ENCODE measurements at regions not wholly inside any gene's neighbourhood (a gene's known extent, or its start where the extent isn't known, plus 50 kb on each side); places are given as distances from the start of the nearest gene placed in this dataset.
A peak's percentile ranks its signal among the peaks of the same experiment; 100 is the strongest.
"Not testable (repeated sequence)": the region's sequence is repeated elsewhere in the genome, so short reads cannot be mapped to it uniquely, and the experiment has no call there.

DNA sequence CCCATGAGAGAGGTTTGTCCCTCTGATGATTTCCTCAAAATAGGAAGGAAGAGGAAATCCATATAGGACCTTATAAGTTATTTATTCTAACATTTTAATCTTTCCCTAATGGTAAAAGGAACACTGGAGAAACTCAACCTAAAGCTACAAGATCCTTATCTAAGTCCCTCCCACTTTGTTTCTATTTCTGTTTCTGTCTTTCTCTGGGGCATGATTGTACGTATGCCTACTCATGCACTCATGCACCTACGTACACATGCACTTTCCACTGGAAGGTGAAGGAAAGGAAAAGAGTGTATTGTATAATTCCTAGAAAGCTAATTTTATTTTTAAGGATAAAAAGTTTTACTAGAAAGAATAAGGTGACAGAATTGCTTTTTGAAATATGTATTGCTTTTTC is 125.0 kb downstream of the RAB38 start (continued):
- TF ChIP-seq, protein P1, sequence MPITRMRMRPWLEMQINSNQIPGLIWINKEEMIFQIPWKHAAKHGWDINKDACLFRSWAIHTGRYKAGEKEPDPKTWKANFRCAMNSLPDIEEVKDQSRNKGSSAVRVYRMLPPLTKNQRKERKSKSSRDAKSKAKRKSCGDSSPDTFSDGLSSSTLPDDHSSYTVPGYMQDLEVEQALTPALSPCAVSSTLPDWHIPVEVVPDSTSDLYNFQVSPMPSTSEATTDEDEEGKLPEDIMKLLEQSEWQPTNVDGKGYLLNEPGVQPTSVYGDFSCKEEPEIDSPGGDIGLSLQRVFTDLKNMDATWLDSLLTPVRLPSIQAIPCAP (CRISPR knock-in tag; IDR thresholded peaks at IDR 0.05), result no peak
- no peak for TF ChIP-seq ZNF138 (CRISPR knock-in tag; conservative IDR thresholded peaks at IDR 0.05)
- TF ChIP-seq MYBL2 (CRISPR knock-in tag; IDR thresholded peaks at IDR 0.05), result no peak
- no peak for TF ChIP-seq ZNF671 (CRISPR knock-in tag; IDR thresholded peaks at IDR 0.05)
- TF ChIP-seq FOXK1 (CRISPR knock-in tag; IDR thresholded peaks at IDR 0.05), result no peak

DNA sequence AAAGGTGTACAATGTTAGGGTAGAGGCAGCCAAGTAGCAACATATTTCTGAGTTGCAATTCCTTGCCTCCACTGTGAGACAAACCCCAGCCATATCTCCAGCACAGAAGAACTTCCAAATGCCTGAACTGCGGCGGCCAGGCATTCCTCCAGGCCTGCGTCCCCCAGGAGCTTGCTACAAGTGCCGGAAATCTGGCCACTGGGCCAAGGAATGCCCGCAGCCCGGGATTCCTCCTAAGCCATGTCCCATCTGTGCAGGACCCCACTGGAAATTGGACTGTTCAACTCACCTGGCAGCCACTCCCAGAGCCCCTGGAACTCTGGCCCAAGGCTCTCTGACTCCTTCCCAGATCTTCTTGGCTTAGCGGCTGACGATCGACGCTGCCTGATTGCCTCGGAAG is 130.0 kb downstream of the RAB38 start:
- DNase-seq (ENCODE audit: low spot score); H3K27ac Mint-ChIP-seq; H3K4me3 Mint-ChIP-seq; CTCF ChIA-PET; POLR2A ChIA-PET; H3K27me3 Mint-ChIP-seq (ENCODE audit: low read depth); ATAC-seq: not testable (repeated sequence)
- peaks cover 42% of the 10 kb centered on the region for H3K4me1 Mint-ChIP-seq
- peaks cover 10% of the 10 kb centered on the region for H3K9me3 Mint-ChIP-seq
- H3K36me3 Mint-ChIP-seq, result peaks cover 13% of the 10 kb centered on the region

DNA sequence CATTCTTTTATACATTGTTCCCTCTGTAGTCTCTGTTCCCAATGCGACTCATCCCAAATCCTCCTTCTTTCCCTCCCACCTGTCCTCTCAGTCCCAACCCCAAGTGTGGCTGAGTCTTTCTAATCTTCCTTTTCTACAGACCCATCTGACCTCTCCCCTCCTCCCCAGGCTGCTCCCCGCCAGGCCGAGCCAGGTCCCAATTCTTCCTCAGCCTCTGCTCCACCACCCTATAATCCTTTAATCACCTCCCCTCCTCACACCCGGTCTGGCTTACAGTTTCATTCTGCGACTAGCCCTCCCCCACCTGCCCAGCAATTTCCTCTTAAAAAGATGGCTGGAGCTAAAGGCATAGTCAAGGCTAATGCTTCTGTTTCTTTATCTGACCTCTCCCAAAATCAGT is 130.6 kb downstream of the RAB38 start:
- Mint-ChIP-seq H3K9me3 (peaks cover 10% of the 10 kb centered on the region), H3K27ac (peak overlapping the region; percentile 90), H3K36me3 (peaks cover 13% of the 10 kb centered on the region), H3K4me3 (peak overlapping the region; percentile 3; the same call in 1 of the 2 replicates), H3K4me1 (peaks cover 48% of the 10 kb centered on the region)
- POLR2A ChIA-PET; CTCF ChIA-PET; DNase-seq (ENCODE audit: low spot score); H3K27me3 Mint-ChIP-seq (ENCODE audit: low read depth); ATAC-seq: not testable (repeated sequence)

DNA sequence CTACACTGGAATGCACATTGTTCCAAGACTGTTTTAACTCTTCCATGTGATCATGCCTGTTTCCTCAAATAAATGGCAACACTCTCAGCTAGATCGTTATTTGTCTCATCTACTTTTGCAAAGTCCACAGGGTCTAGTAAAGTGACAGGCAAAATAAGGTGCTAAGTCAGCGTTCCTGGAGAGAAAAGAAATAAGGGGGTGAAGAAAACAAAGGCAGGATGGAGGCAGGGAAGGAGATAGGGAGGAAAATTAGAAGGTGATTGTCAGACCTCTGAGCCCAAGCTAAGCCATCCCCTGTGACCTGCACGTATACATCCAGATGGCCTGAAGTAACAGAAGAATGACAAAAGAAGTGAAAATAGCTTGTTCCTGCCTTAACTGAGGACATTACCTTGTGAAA is 132.1 kb downstream of the RAB38 start:
- Mint-ChIP-seq H3K4me3 (no peak overlapping the region; the same call in 1 of the 2 replicates), H3K27me3 (ENCODE audit: low read depth) (no peaks in the 10 kb centered on the region), H3K36me3 (peaks cover 13% of the 10 kb centered on the region), H3K27ac (peak overlapping the region; percentile 65), H3K4me1 (peaks cover 54% of the 10 kb centered on the region), H3K9me3 (peaks cover 10% of the 10 kb centered on the region)
- POLR2A ChIA-PET, result no interaction called here
- TF ChIP-seq GRHL2 (CRISPR knock-in tag; IDR thresholded peaks at IDR 0.05; ENCODE audit: insufficient replicate concordance, severe bottlenecking) (no peak), RORB (CRISPR knock-in tag; IDR thresholded peaks at IDR 0.05) (no peak), CREB1 (CRISPR knock-in tag; IDR thresholded peaks at IDR 0.05) (no peak)
- no peak for DNase-seq (ENCODE audit: low spot score)
- ATAC-seq, result peak; percentile 33; the same call in 1 of the 2 replicates
- CTCF ChIA-PET, result interaction anchor here (1.2 kb wide), 1 partner anchor 509 kb away, joined by 3 read pairs; no protein-coding TSS in a partner anchor

DNA sequence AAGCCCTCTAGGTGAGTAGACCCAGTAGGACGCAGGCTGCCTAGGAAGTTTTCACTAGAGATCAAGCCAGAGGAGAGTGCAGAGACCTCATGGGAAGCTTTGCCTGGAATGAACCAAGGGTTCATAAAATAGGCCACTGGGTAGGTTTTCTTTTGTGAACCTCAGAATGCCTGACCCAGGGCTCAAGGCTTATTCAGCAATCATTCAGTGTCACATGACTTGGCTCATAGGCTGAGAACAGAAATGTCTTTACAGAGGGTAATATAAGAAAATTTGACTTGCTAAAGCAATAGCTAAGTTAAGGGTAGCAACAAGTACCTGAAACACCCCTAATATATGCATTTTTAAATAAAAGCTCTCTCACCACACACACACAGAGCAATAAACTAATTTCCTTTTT is 132.6 kb downstream of the RAB38 start:
- H3K27ac Mint-ChIP-seq, result peak overlapping the region; percentile 65
- POLR2A ChIA-PET, result no interaction called here
- H3K4me1 Mint-ChIP-seq, result peaks cover 54% of the 10 kb centered on the region
- CTCF ChIA-PET, result interaction anchor here (1.2 kb wide), 1 partner anchor 509 kb away, joined by 3 read pairs; no protein-coding TSS in a partner anchor
- ATAC-seq, result no peak; the same call in 1 of the 2 replicates
- TF ChIP-seq ZBTB21 (CRISPR knock-in tag; IDR thresholded peaks at IDR 0.05; ENCODE audit: borderline replicate concordance), result no peak
- TF ChIP-seq NR2C2 (CRISPR knock-in tag; IDR thresholded peaks at IDR 0.05), result no peak
- no peak for TF ChIP-seq ELF4 (CRISPR knock-in tag; IDR thresholded peaks at IDR 0.05; ENCODE audit: low read depth)
- no peak for DNase-seq (ENCODE audit: low spot score)
- no peak overlapping the region for H3K4me3 Mint-ChIP-seq
- H3K9me3 Mint-ChIP-seq, result peaks cover 10% of the 10 kb centered on the region
- peaks cover 13% of the 10 kb centered on the region for H3K36me3 Mint-ChIP-seq
- H3K27me3 Mint-ChIP-seq (ENCODE audit: low read depth), result no peaks in the 10 kb centered on the region

DNA sequence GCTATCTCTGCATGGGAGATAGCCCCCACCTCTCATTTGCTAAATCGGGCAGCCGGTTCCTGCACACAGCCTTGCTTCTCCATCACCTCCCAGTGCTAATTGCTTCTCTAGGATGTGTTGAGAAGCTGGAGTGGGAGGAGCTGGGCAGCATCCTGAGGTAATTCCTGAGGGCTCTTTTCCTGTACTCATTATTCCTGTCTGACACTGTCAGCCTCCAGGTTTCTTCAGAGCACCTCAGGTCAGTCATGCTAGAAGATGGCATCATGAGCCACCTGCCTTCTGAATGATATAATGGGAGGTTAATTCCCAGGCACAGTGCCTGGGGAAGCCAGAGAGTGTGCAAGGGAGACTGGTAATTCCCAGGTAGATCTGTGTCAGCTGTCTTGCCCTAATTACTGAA is 133.0 kb downstream of the RAB38 start:
- H3K27me3 Mint-ChIP-seq (ENCODE audit: low read depth), result no peaks in the 10 kb centered on the region
- ChIA-PET CTCF (no interaction called here), POLR2A (no interaction called here)
- no peak overlapping the region for H3K4me3 Mint-ChIP-seq
- H3K36me3 Mint-ChIP-seq, result peaks cover 13% of the 10 kb centered on the region
- peaks cover 10% of the 10 kb centered on the region for H3K9me3 Mint-ChIP-seq
- DNase-seq (ENCODE audit: low spot score), result no peak
- peak; percentile 21; the same call in 1 of the 2 replicates for ATAC-seq
- H3K27ac Mint-ChIP-seq, result peak overlapping the region; percentile 31; the same call in 1 of the 2 replicates
- peaks cover 54% of the 10 kb centered on the region for H3K4me1 Mint-ChIP-seq
- no peak for TF ChIP-seq ZNF138 (CRISPR knock-in tag; conservative IDR thresholded peaks at IDR 0.05)
- TF ChIP-seq, protein P2, sequence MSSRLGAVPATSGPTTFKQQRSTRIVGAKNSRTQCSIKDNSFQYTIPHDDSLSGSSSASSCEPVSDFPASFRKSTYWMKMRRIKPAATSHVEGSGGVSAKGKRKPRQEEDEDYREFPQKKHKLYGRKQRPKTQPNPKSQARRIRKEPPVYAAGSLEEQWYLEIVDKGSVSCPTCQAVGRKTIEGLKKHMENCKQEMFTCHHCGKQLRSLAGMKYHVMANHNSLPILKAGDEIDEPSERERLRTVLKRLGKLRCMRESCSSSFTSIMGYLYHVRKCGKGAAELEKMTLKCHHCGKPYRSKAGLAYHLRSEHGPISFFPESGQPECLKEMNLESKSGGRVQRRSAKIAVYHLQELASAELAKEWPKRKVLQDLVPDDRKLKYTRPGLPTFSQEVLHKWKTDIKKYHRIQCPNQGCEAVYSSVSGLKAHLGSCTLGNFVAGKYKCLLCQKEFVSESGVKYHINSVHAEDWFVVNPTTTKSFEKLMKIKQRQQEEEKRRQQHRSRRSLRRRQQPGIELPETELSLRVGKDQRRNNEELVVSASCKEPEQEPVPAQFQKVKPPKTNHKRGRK (CRISPR knock-in tag; IDR thresholded peaks at IDR 0.05; ENCODE audit: borderline replicate concordance), result no peak
- TF ChIP-seq, protein P3, sequence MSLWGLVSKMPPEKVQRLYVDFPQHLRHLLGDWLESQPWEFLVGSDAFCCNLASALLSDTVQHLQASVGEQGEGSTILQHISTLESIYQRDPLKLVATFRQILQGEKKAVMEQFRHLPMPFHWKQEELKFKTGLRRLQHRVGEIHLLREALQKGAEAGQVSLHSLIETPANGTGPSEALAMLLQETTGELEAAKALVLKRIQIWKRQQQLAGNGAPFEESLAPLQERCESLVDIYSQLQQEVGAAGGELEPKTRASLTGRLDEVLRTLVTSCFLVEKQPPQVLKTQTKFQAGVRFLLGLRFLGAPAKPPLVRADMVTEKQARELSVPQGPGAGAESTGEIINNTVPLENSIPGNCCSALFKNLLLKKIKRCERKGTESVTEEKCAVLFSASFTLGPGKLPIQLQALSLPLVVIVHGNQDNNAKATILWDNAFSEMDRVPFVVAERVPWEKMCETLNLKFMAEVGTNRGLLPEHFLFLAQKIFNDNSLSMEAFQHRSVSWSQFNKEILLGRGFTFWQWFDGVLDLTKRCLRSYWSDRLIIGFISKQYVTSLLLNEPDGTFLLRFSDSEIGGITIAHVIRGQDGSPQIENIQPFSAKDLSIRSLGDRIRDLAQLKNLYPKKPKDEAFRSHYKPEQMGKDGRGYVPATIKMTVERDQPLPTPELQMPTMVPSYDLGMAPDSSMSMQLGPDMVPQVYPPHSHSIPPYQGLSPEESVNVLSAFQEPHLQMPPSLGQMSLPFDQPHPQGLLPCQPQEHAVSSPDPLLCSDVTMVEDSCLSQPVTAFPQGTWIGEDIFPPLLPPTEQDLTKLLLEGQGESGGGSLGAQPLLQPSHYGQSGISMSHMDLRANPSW (CRISPR knock-in tag; conservative IDR thresholded peaks at IDR 0.05; ENCODE audit: low read depth), result no peak
- TF ChIP-seq, protein P4, sequence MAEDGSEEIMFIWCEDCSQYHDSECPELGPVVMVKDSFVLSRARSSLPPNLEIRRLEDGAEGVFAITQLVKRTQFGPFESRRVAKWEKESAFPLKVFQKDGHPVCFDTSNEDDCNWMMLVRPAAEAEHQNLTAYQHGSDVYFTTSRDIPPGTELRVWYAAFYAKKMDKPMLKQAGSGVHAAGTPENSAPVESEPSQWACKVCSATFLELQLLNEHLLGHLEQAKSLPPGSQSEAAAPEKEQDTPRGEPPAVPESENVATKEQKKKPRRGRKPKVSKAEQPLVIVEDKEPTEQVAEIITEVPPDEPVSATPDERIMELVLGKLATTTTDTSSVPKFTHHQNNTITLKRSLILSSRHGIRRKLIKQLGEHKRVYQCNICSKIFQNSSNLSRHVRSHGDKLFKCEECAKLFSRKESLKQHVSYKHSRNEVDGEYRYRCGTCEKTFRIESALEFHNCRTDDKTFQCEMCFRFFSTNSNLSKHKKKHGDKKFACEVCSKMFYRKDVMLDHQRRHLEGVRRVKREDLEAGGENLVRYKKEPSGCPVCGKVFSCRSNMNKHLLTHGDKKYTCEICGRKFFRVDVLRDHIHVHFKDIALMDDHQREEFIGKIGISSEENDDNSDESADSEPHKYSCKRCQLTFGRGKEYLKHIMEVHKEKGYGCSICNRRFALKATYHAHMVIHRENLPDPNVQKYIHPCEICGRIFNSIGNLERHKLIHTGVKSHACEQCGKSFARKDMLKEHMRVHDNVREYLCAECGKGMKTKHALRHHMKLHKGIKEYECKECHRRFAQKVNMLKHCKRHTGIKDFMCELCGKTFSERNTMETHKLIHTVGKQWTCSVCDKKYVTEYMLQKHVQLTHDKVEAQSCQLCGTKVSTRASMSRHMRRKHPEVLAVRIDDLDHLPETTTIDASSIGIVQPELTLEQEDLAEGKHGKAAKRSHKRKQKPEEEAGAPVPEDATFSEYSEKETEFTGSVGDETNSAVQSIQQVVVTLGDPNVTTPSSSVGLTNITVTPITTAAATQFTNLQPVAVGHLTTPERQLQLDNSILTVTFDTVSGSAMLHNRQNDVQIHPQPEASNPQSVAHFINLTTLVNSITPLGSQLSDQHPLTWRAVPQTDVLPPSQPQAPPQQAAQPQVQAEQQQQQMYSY (CRISPR knock-in tag; IDR thresholded peaks at IDR 0.05), result no peak
- TF ChIP-seq PRRX2 (CRISPR knock-in tag; IDR thresholded peaks at IDR 0.05), result no peak
